ENCODE measurements at regions not wholly inside any gene's neighbourhood (a gene's known extent, or its start where the extent isn't known, plus 50 kb on each side); places are given as distances from the start of the nearest gene placed in this dataset.

- TF ChIP-seq CTCF (IDR thresholded peaks at IDR 0.05), result no peak
- TF ChIP-seq POLR2AphosphoS5 (IDR thresholded peaks at IDR 0.05), result no peak
- TF ChIP-seq POLR2A (IDR thresholded peaks at IDR 0.05), result no peak
These were observed 354.4 kb downstream of the SETD4 start for GRCh38 chr21:35705888-35706287.

Data from upper lobe of left lung (tissue), 4 donors.